HK-2 (cell line): ENCODE measurements at regions not wholly inside any gene's neighbourhood (a gene's known extent, or its start where the extent isn't known, plus 50 kb on each side); places are given as distances from the start of the nearest gene placed in this dataset.

Experiments
- DNase-seq: peaks from one replicate; pipeline ENCODE4 v3.0.0-alpha.2; 2018; ENCODE audit not compliant: unreplicated experiment

- no peak for DNase-seq
Observed at GRCh38 chr16:17803625-17804410, 333.1 kb upstream of the XYLT1 start.

GRCh38 chr16:17802571-17802970 is 331.8 kb upstream of the XYLT1 start:
- no peak for DNase-seq

GRCh38 chr16:17801068-17801467 is 330.3 kb upstream of the XYLT1 start:
- DNase-seq, result no peak

GRCh38 chr16:17798716-17799115 is 328.0 kb upstream of the XYLT1 start:
- DNase-seq, result no peak

- DNase-seq, result no peak
Observed at GRCh38 chr16:17793354-17793753, 322.6 kb upstream of the XYLT1 start.

- no peak for DNase-seq
Observed at GRCh38 chr16:17784073-17784472, 313.3 kb upstream of the XYLT1 start.

GRCh38 chr16:17780181-17780580 is 309.4 kb upstream of the XYLT1 start:
- no peak for DNase-seq

GRCh38 chr16:17777408-17777863 is 306.7 kb upstream of the XYLT1 start:
- DNase-seq, result no peak

- DNase-seq, result no peak
Observed at GRCh38 chr16:17776888-17777287, 306.1 kb upstream of the XYLT1 start.

- no peak for DNase-seq
Observed at GRCh38 chr16:17776465-17776864, 305.7 kb upstream of the XYLT1 start.

- no peak for DNase-seq
Observed at GRCh38 chr16:17775061-17775460, 304.3 kb upstream of the XYLT1 start.

- no peak for DNase-seq
Observed at GRCh38 chr16:17773698-17774101, 302.9 kb upstream of the XYLT1 start.

GRCh38 chr16:17770104-17770503 is 299.3 kb upstream of the XYLT1 start:
- no peak for DNase-seq

GRCh38 chr16:17769065-17769464 is 298.3 kb upstream of the XYLT1 start:
- no peak for DNase-seq

- DNase-seq, result no peak
Observed at GRCh38 chr16:17768257-17768656, 297.5 kb upstream of the XYLT1 start.

- DNase-seq, result no peak
Observed at GRCh38 chr16:17766012-17766411, 295.3 kb upstream of the XYLT1 start.

GRCh38 chr16:17759451-17760390 is 289.0 kb upstream of the XYLT1 start:
- DNase-seq, result no peak

GRCh38 chr16:17757808-17758207 is 287.0 kb upstream of the XYLT1 start:
- DNase-seq, result no peak

- DNase-seq, result no peak
Observed at GRCh38 chr16:17755158-17755557, 284.4 kb upstream of the XYLT1 start.

- no peak for DNase-seq
Observed at GRCh38 chr16:17753434-17753833, 282.7 kb upstream of the XYLT1 start.

GRCh38 chr16:17749706-17750105 is 278.9 kb upstream of the XYLT1 start:
- DNase-seq, result no peak

GRCh38 chr16:17748044-17748719 is 277.4 kb upstream of the XYLT1 start:
- no peak for DNase-seq
